Lower lobe of right lung (tissue), 2 donors: ENCODE measurements at regions not wholly inside any gene's neighbourhood (a gene's known extent, or its start where the extent isn't known, plus 50 kb on each side); places are given as distances from the start of the nearest gene placed in this dataset.

ENCODE experiments used
- ATAC-seq, 2 donors: fragments of 200-7000 bp; cut with Tn5 transposase; one replicate each; pipeline ENCODE4 v1.9.1; 2020 to 2022; ENCODE audit warnings: mild to moderate bottlenecking in 2 of 2, moderate library complexity in 2 of 2
- DNase-seq: peaks from one replicate; pipeline ENCODE4 v3.0.0-alpha.2; 2020
- H3K27ac ChIP-seq: fragments of 200-600 bp; one replicate; pipeline ENCODE4 v1.8.0; 2022
- H3K27me3 ChIP-seq: fragments of 200-600 bp; one replicate; pipeline ENCODE4 v1.8.0; 2022; ENCODE audit warnings: low read depth
- H3K36me3 ChIP-seq: fragments of 200-600 bp; one replicate; pipeline ENCODE4 v1.8.0; 2022; ENCODE audit warnings: mild to moderate bottlenecking
- H3K4me1 ChIP-seq: fragments of 200-600 bp; one replicate; pipeline ENCODE4 v1.8.0; 2022
- H3K4me3 ChIP-seq: fragments of 200-600 bp; one replicate; pipeline ENCODE4 v1.8.0; 2022; ENCODE audit warnings: mild to moderate bottlenecking
- H3K9me3 ChIP-seq: fragments of 200-600 bp; one replicate; pipeline ENCODE4 v1.8.0; 2022
- CTCF ChIP-seq: fragments of 200-600 bp; IDR thresholded peaks from one replicate; pipeline ENCODE4 v1.8.0; 2022; ENCODE audit warnings: antibody characterized with exemption, mild to moderate bottlenecking
- intact Hi-C: fragments of 100-400 bp; cut with DNase I; formaldehyde crosslinking; loops from one replicate; pipeline ENCODE4 v1.11.0; 2022
- donor health status: DM: no; HTN: yes; CAD: no; lungs with severe emphysema.

- DNase-seq (no peak), ATAC-seq (no peak)
- no peak overlapping the region for H3K4me3 ChIP-seq
- TF ChIP-seq CTCF, result no peak
- no peaks in the 10 kb centered on the region for H3K36me3 ChIP-seq
- no peak overlapping the region for H3K27ac ChIP-seq
- H3K9me3 ChIP-seq, result no peaks in the 10 kb centered on the region
- no peaks in the 10 kb centered on the region for H3K4me1 ChIP-seq
- no peaks in the 10 kb centered on the region for H3K27me3 ChIP-seq
- intact Hi-C loops, result no loop called here
Observed at GRCh38 chr13:50274181-50274580, 258.9 kb downstream of the KCNRG start.

GRCh38 chr13:50275392-50276063, 260.3 kb downstream of the KCNRG start:
- no peaks in the 10 kb centered on the region for H3K9me3 ChIP-seq
- DNase-seq, result no peak
- no peak overlapping the region for H3K4me3 ChIP-seq
- no peak overlapping the region for H3K27ac ChIP-seq
- no peaks in the 10 kb centered on the region for H3K27me3 ChIP-seq
- no peaks in the 10 kb centered on the region for H3K36me3 ChIP-seq
- H3K4me1 ChIP-seq, result no peaks in the 10 kb centered on the region
- intact Hi-C loops, result no loop called here
- peak; percentile 58 to 69 for ATAC-seq
- no peak for TF ChIP-seq CTCF

- Histone ChIP-seq H3K36me3 (no peaks in the 10 kb centered on the region), H3K9me3 (no peaks in the 10 kb centered on the region), H3K4me1 (no peaks in the 10 kb centered on the region), H3K27me3 (no peaks in the 10 kb centered on the region), H3K27ac (no peak overlapping the region), H3K4me3 (no peak overlapping the region)
- no peak for DNase-seq
- no peak for TF ChIP-seq CTCF
- no peak for ATAC-seq
- intact Hi-C loops, result no loop called here
Observed at GRCh38 chr13:50276550-50276949, 261.3 kb downstream of the KCNRG start.

- no peak for DNase-seq
- no peak for ATAC-seq
- intact Hi-C loops, result no loop called here
- Histone ChIP-seq H3K9me3 (no peaks in the 10 kb centered on the region), H3K27ac (no peak overlapping the region), H3K27me3 (no peaks in the 10 kb centered on the region), H3K4me3 (no peak overlapping the region), H3K4me1 (no peaks in the 10 kb centered on the region), H3K36me3 (no peaks in the 10 kb centered on the region)
- no peak for TF ChIP-seq CTCF
Observed at GRCh38 chr13:50277127-50277526, 261.9 kb downstream of the KCNRG start.

GRCh38 chr13:50277906-50278305, 262.7 kb downstream of the KCNRG start:
- intact Hi-C loops, result no loop called here
- Histone ChIP-seq H3K9me3 (no peaks in the 10 kb centered on the region), H3K27me3 (no peaks in the 10 kb centered on the region), H3K27ac (no peak overlapping the region), H3K4me1 (no peaks in the 10 kb centered on the region), H3K36me3 (no peaks in the 10 kb centered on the region), H3K4me3 (no peak overlapping the region)
- DNase-seq (no peak), ATAC-seq (no peak)
- TF ChIP-seq CTCF, result no peak
